Stimulated activated naive CD8-positive, alpha-beta T cell treated with anti-CD3 and anti-CD28 coated beads, Interleukin-15, Interleukin-2, amounts not matched to agents 100 U/mL and 50 U/mL, for 24 hours (primary cell): ENCODE measurements at regions not wholly inside any gene's neighbourhood (a gene's known extent, or its start where the extent isn't known, plus 50 kb on each side); places are given as distances from the start of the nearest gene placed in this dataset.

ENCODE experiments used
- ATAC-seq: fragments of 150-1000 bp; cut with Tn5 transposase; one replicate; pipeline ENCODE4 v1.10.0; 2021
- DNase-seq: peaks from one replicate; pipeline ENCODE4 v3.0.0; 2021

DNA sequence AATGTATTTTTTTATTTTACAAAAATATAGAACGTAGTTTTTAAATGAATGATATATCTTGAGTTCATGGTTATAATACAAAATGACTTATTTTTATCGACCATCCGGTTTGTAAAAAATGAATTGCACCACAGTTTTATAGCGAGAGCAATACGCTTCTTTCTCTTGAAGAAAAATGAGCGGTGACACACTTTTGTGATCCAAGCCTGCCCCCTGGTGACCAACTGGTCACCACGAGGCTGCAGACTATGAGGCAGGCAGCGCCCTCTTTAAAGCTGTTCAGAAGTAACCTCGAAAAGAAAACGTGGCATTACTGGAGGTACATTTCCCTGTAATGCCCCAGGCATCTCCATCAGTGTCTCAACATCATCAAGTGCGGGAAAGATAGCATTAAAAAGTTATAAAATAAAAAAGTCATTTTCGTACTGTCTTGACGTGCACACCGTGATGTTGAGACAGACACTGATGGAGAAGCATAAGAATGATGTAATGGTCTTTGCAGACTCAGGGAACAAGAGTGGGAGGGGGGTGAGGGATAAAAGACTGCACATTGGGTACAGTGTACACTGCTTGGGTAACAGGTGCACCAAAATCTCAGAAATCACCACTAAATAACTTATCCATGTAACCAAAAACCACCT is 734.2 kb upstream of the ADAMTS5 start:
- ATAC-seq (peak; percentile 71), DNase-seq (peak; percentile 69)

- DNase-seq, result no peak
- no peak for ATAC-seq
These were observed 728.4 kb upstream of the ADAMTS5 start for GRCh38 chr21:27695246-27695645.

GRCh38 chr21:27694667-27695066 is 727.8 kb upstream of the ADAMTS5 start:
- DNase-seq (no peak), ATAC-seq (no peak)

- ATAC-seq, result no peak
These were observed 726.5 kb upstream of the ADAMTS5 start for GRCh38 chr21:27693376-27693775.

DNA sequence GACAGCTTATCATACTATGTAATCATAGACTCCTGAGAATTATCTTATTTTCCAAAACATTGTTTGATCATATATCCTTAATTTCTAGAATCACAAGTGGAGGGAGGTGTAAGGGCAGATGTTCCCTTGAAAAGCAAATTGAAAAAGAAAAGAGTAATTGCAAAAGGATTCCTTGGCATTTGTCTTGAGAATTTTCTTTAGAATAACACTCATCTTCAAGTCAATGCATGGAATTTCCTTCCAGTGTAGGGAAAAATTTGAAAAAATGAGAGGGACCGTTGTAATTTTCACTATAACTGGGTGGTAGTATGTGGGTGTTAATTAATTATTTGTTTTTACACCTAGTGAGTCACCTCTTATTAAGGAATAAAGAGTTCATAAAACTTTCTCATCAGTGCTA is 724.6 kb upstream of the ADAMTS5 start:
- no peak for ATAC-seq
- no peak for DNase-seq

More at GRCh38 chr21:27693376-27693775, 726.5 kb upstream of the ADAMTS5 start:
- DNase-seq, result no peak

DNA sequence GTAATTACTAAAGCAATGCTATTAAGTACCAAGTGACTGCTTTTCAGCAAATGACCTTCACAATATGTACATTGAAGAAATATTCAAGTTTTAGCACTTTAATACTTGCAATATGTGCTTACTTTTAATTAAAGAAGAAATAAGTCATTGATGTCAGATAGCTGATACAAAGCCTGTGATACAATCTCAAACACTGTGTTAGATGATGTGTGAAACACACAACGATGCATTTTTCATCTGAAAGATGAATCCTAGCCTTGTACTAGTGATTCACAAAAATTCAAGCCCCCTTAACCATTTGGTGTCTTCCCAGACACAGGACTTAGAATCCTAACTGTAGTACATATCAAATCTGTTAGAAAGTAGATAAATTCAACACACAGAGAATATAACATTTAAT is 724.1 kb upstream of the ADAMTS5 start:
- DNase-seq, result no peak
- ATAC-seq, result no peak

- ATAC-seq, result no peak
These were observed 723.5 kb upstream of the ADAMTS5 start for GRCh38 chr21:27690426-27690825.

GRCh38 chr21:27688773-27689172 is 721.9 kb upstream of the ADAMTS5 start:
- DNase-seq (no peak), ATAC-seq (no peak)

More at GRCh38 chr21:27690426-27690825, 723.5 kb upstream of the ADAMTS5 start:
- no peak for DNase-seq

- DNase-seq (no peak), ATAC-seq (no peak)
These were observed 716.4 kb upstream of the ADAMTS5 start for GRCh38 chr21:27683292-27683691.

GRCh38 chr21:27681841-27682240 is 715.0 kb upstream of the ADAMTS5 start:
- DNase-seq (no peak), ATAC-seq (no peak)

DNA sequence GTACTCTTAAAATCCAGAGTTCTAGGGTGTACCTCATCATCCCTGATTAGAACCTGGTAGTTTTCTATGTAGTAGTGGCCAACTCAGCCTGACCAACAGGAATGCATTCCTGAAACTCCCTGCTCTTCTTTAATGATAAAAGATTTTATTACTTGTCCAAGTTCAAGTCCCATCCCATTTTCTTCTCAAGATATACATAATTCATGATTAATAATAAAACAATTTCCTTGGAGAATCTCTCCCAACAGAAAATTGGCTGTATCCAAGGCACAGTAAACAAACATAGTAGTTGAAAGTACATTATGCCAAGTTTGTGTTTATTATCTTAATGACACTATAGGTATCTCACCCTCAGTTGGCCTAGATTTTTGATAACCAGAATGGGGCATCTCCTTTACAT is 714.1 kb upstream of the ADAMTS5 start:
- ATAC-seq, result no peak

GRCh38 chr21:27680181-27680580 is 713.3 kb upstream of the ADAMTS5 start:
- DNase-seq, result no peak
- no peak for ATAC-seq

More for the DNA sequence above, 714.1 kb upstream of the ADAMTS5 start:
- no peak for DNase-seq

- DNase-seq, result no peak
- no peak for ATAC-seq
These were observed 711.6 kb upstream of the ADAMTS5 start for GRCh38 chr21:27678511-27678910.

DNA sequence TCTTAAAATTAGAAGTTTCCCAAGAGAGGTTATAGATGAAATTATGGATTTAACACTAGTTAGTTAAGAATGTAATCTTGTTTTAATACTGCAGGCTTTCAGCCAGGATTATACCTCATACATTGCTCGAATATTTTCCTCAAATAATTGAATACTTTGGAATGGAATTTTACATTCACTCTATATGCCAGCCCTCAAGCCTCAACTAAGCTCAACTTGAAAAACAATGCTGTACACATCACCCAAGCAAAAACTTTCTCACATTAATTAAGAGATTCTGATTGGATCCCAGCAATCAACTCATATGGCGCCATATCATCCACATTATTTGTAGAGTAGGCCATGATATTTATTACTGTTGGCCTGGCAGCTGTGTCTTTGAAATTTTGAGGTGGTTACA is 710.7 kb upstream of the ADAMTS5 start:
- DNase-seq (no peak), ATAC-seq (no peak)

DNA sequence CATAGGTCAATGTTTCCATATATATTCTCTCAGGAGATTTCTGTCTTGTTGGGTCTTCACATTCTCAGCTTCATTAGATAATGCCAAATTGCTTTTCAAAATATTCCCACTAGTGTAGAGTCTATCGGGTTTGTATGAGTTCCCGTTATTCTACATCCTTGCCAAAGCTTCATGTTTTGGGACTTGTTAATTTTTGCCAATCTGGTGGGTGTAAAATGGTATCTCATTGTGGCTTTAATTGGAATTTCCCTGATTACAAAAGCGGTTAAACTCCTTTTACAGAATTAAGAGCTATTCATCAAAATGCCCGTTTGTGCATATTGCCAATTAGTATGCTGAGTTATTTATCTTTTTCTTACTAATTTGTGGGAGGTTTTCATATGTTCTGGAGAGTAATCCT is 708.4 kb upstream of the ADAMTS5 start:
- DNase-seq, result no peak

DNA sequence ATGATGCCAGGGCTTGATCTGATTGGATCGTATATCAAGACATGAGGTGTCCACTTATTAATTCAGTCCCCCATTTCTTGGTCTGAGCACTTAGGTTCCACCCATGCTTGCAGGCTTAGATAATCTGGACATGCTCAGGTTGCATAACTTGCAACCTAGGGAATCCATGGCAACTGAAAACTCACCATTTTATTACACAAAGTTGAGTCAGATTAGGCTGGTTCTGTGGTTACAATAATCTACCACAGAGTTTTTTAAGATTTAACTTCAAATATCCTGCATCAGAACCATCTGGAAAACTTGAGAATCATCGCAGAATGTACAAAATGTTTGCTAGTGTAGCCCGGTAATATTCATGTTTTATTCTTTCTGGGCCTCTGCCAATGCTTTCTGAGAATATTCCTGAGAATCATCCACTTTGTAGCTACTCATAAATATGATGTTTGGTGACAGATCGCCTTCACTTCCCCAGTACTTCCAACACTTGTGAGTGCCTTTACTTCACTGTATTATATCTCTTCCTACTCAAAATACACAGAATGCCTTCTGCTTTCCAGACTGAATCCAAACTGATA is 707.2 kb upstream of the ADAMTS5 start:
- no peak for DNase-seq
- ATAC-seq, result no peak

More for the DNA sequence above, 708.4 kb upstream of the ADAMTS5 start:
- ATAC-seq, result no peak

GRCh38 chr21:27673581-27673980 is 706.7 kb upstream of the ADAMTS5 start:
- no peak for DNase-seq
- no peak for ATAC-seq

DNA sequence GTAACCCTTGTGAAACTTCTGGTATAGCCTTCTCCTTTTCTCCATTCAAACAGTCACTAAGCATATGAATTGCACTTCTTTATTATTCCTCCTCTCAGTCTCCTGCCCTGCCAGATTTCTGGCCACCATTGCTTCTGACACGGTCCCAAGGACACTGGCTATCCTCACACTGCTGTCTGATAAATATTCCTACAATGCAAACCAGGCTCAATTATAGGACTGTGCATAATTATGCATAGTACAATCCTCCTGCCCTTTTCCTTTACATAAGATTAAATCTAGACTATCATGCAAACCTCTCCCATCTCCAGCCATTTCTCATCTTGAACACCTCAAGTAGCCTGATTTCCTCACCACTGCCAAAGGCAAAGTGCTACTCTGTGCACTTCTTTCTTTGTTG is 704.3 kb upstream of the ADAMTS5 start:
- no peak for DNase-seq
- ATAC-seq, result no peak

DNA sequence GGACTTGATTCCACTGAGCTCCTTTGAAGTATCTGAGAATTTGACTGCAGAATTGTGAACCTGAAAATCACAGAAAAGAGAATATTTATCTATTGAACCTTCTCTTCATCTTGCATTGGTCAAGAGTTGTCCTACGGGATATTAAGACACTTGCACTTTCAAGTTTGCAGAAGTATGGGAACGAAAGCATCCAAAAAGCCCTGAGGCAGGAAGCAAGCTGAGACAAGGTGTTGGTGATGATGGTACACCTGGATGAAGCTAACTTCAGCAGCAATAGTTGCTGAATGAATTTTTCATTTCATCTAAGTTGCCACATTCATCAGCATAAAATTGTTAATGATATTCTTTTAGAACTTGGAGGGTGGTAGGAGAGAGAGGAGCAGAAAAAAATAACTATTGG is 686.6 kb upstream of the ADAMTS5 start:
- no peak for ATAC-seq
- DNase-seq, result no peak

GRCh38 chr21:27649762-27650161 is 682.9 kb upstream of the ADAMTS5 start:
- DNase-seq, result no peak

GRCh38 chr21:27649323-27649722 is 682.4 kb upstream of the ADAMTS5 start:
- DNase-seq (no peak), ATAC-seq (no peak)

More at GRCh38 chr21:27649762-27650161, 682.9 kb upstream of the ADAMTS5 start:
- ATAC-seq, result no peak

DNA sequence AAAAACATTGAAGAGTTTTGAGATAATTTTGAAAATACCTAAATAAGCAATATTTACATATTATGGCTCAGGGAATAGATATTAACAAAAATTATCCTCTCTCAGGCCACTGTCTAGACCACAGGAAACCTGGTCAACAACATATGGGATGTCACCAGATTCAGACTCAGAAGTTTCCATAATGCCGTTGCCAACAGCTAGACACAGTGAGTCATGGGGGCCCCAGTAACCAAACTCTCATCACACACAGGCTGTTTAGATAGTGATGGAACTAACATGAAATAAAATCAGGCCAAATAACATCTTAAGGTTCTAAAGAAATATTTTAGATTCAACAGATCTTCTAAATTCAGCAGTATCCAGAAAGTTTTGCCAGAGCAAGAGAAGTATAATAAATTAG is 681.7 kb upstream of the ADAMTS5 start:
- no peak for DNase-seq
- no peak for ATAC-seq

GRCh38 chr21:27647921-27648320 is 681.0 kb upstream of the ADAMTS5 start:
- ATAC-seq, result no peak

DNA sequence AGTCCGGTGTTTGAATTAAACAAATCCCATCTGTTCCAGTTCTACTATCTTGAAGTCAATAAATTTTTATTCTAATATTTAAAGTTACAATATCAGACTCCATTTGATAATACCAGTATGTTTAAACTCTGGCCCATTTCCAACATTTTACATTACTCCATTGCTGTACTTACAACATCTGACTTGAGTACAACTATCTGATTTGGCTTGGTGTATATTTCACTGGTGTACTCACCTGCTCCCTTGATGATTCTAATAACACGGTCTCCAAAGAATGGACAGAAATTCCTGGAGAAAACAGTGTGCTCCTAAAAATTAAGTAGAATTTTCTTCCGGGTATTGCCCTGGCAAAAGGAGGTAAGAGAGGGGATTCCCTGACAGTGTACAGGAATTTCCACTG is 680.5 kb upstream of the ADAMTS5 start:
- DNase-seq (no peak), ATAC-seq (no peak)

More at GRCh38 chr21:27647921-27648320, 681.0 kb upstream of the ADAMTS5 start:
- DNase-seq, result no peak
